HG02840 (cell line): ENCODE measurements at regions not wholly inside any gene's neighbourhood (a gene's known extent, or its start where the extent isn't known, plus 50 kb on each side); places are given as distances from the start of the nearest gene placed in this dataset.
"Not testable (repeated sequence)": the region's sequence is repeated elsewhere in the genome, so short reads cannot be mapped to it uniquely, and the experiment has no call there.

ENCODE experiments used
- ATAC-seq: cut with Tn5 transposase; IDR thresholded peaks from one replicate; pipeline ENCODE4 v1.9.1; 2021; ENCODE audit warnings: mild to moderate bottlenecking, moderate library complexity, moderate number of reproducible peaks; ENCODE audit not compliant: unreplicated experiment, low FRiP score

DNA sequence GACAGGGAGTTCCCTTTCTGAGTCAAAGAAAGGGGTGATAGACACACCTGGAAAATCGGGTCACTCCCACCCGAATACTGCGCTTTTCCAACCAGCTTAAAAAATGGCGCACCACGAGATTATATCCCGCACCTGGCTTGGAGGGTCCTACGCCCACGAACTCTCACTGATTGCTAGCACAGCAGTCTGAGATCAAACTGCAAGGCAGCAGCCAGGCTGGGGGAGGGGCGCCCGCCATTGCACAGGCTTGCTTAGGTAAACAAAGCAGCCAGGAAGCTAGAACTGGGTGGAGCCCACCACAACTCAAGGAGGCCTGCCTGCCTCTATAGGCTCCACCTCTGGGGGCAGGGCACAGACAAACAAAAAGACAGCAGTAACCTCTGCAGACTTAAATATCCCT lies 132.3 kb upstream of the ISL1 start:
- ATAC-seq = not testable (repeated sequence)

GRCh38 chr5:51271261-51271660 lies 112.0 kb upstream of the ISL1 start:
- ATAC-seq = no peak

DNA sequence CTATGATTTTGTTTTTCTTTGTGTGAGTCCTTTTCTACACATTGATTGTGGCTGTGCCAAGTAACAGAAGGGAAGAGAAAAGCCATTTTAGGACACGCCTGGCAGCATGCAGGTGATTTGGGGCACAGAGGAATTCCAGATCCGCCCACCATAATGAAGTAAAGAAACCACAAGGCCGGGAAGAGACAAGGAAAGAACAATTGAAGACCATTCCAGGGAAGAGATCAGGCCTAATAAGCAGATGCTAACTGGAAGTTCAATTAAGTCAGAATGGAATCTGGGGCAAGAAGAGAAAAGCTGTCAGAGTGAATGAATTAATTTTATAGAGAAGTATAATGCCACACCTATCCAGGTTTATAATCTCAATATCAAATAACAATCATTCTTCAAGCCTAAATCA lies 110.2 kb upstream of the ISL1 start:
- no peak for ATAC-seq

GRCh38 chr5:51273871-51274270 lies 109.4 kb upstream of the ISL1 start:
- ATAC-seq = no peak

- no peak for ATAC-seq
These were observed 107.8 kb upstream of the ISL1 start for GRCh38 chr5:51275428-51275827.

GRCh38 chr5:51276250-51276649 lies 107.0 kb upstream of the ISL1 start:
- ATAC-seq = no peak

DNA sequence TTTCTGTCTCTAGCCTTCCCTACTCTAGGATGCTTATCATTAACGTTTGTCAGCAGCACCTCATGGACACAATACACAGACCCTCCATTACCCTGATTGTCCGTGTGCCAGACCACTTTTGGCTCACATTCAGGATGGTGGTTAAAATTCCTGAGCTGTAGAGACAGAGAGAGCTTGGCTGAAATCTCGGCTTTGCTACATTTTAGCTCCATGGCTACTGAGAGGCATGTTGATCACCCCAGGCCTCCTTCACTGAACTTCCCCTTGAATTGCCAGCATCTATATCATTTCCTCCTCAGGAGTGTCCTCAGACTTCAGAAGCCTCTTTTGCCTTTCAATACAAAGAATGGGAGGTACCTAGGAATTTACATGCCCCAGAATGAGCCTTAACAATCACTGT lies 104.7 kb upstream of the ISL1 start:
- no peak for ATAC-seq

DNA sequence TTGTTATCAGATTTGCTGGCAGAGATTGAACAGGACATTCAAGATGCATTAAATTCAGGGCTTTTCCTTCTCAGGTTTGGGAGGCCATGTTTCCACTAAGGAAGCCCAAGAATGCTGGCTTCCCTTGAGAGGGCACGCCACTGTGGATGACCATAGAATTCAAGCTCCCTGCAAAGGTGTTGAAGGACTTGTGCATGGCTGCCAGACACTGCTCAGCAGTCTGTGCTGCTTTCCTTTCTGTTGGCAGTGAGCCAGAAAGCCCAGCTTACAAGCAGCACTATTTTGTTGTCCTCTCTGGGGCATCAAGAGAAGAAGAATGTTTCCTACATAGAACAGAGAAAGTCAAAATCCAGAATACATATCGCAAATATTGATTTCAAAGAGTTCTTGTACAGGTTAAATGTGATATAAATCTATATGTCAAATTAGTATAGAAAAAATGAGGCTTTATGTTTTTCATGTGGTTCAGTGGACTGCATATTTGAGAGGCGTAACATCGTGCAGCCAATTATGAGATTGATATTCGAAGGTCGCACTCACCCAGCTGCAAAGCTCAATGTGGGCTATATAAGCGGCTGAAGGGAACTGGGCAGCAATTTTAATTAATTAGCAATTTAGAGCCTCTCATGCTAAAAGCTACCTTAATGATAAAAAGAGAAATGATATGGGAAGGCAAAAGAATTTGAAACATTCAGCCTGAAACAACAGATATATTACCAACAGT lies 103.1 kb upstream of the ISL1 start:
- no peak for ATAC-seq

DNA sequence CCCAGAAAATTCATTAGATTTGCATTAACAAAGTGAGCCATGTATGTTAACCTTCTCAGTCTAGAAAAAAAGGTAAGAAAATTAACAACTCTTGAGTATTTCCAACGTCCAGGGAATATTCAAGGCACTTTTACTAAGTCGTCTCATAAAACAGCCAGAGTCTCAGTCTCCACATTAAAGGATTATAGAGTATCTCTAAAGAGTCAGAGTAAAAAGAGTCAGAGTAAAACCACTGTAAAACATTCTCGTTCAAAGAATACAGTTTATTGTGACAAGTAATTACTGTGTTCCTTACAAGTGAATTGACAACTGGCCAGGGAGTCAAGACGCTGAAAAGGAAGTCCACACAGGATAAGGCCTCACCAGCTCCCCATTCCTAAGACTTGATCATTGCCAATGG lies 97.2 kb upstream of the ISL1 start:
- no peak for ATAC-seq

GRCh38 chr5:51302343-51302742 lies 80.9 kb upstream of the ISL1 start:
- ATAC-seq = no peak

- ATAC-seq = no peak
These were observed 56.4 kb upstream of the ISL1 start for GRCh38 chr5:51326844-51327243.
